H1 (cell line): ENCODE measurements at regions not wholly inside any gene's neighbourhood (a gene's known extent, or its start where the extent isn't known, plus 50 kb on each side); places are given as distances from the start of the nearest gene placed in this dataset.

Experiments
- ATF3 ChIP-seq: IDR thresholded peaks from 2 replicates; pipeline ENCODE4 v1.6.1; 2011; ENCODE audit warnings: low read depth, mild to moderate bottlenecking, low read length; ENCODE audit not compliant: insufficient read depth
- BRCA1 ChIP-seq: IDR thresholded peaks from 2 replicates; pipeline ENCODE4 v1.6.1; 2012; ENCODE audit warnings: low read depth, low read length, improper control_type of control experiment
- CTCF ChIP-seq, 3 experiments: IDR thresholded peaks; 1 replicate in 2 of 3; 2 replicates in 1 of 3; pipeline versions ENCODE4 v1.5.1 to v1.6.1; 2011; ENCODE audit warnings: low read length in 3 of 3, mild to moderate bottlenecking in 3 of 3, inconsistent platforms in 2 of 3, low read depth in 1 of 3, moderate library complexity in 1 of 3; ENCODE audit not compliant: insufficient read depth in 1 of 3; ENCODE audit errors: control extremely low read depth in 1 of 3
- E2F6 ChIP-seq: IDR thresholded peaks from 2 replicates; pipeline ENCODE4 v1.6.1; 2012; ENCODE audit warnings: inconsistent platforms
- POLR2A ChIP-seq, 2 experiments: IDR thresholded peaks; 1 replicate in 1 of 2; 2 replicates in 1 of 2; pipeline ENCODE4 v1.6.1; 2011; ENCODE audit warnings: low read depth in 2 of 2, low read length in 2 of 2, mild to moderate bottlenecking in 2 of 2; ENCODE audit errors: control extremely low read depth in 1 of 2
- SIN3A ChIP-seq, 2 experiments: IDR thresholded peaks in 1 of 2; conservative IDR thresholded peaks in 1 of 2; 2 replicates each; pipeline ENCODE4 v1.6.1; 2011 to 2012; ENCODE audit warnings: low read length in 2 of 2, improper control_type of control experiment in 1 of 2, low read depth in 1 of 2, mild to moderate bottlenecking in 1 of 2
- YY1 ChIP-seq: IDR thresholded peaks from 2 replicates; pipeline ENCODE4 v1.6.1; 2011; ENCODE audit warnings: low read depth, mild to moderate bottlenecking, low read length

- TF ChIP-seq POLR2A (IDR thresholded peaks at IDR 0.05; ENCODE audit: control extremely low read depth in 1 of 2, low read depth in 2 of 2, low read length in 2 of 2) (no peak), BRCA1 (no peak), E2F6 (no peak), CTCF (IDR thresholded peaks at IDR 0.05; ENCODE audit: control extremely low read depth in 1 of 3, insufficient read depth in 1 of 3, low read depth in 1 of 3, low read length in 3 of 3) (no peak), ATF3 (no peak), YY1 (no peak), SIN3A (conservative IDR thresholded peaks at IDR 0.05 in 1 of 2, IDR thresholded peaks at IDR 0.05 in 1 of 2; ENCODE audit: low read depth in 1 of 2, low read length in 2 of 2) (no peak)
Observed at GRCh38 chr15:97684249-97684648, 276.3 kb upstream of the ARRDC4 start.
